ENCODE measurements at regions not wholly inside any gene's neighbourhood (a gene's known extent, or its start where the extent isn't known, plus 50 kb on each side); places are given as distances from the start of the nearest gene placed in this dataset.
A peak's percentile ranks its signal among the peaks of the same experiment; 100 is the strongest.

DNA sequence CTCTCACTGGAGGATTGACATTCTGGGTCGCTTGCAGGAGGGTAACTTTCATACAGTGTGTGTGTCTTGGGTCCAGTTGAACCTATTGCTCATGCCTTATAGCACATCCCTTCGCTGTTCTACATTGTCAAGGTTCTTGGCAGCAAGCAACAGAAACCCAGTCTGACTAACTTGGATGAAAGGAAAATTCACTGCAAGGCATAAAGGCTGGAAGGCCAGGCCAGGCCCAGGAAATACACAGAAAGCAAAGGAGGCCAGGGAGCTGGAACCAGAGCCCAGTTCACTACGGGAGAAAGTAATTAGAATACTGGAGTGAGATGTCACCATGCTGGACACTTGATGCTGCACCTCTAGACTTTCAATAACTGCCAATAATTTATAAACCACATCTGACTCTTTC lies 353.8 kb upstream of the GATB start:
- WGBS, 5 donors, result 58 to 81% (median 75%) methylated on average over 3 of the region's 3 CpGs
- no peaks in the 10 kb centered on the region for H3K36me3 ChIP-seq
- no peak for DNase-seq
- intact Hi-C loops (cut with DNase I; ENCODE audit: low total_unique reads), result no loop called here
- no peak overlapping the region for H3K4me3 ChIP-seq
- no peaks in the 10 kb centered on the region for H3K27me3 ChIP-seq (replicated peaks in 1 of 7)
- peaks cover 13 to 37% (median 24%) of the 10 kb centered on the region in 6 donors for H3K4me1 ChIP-seq
- no peaks in the 10 kb centered on the region for H3K9me3 ChIP-seq
- H3K27ac ChIP-seq, result peak overlapping the region in 4 of 8 donors; percentile 53 to 72 (median 70)
- TF ChIP-seq POLR2AphosphoS5 (IDR thresholded peaks at IDR 0.05) (no peak), POLR2A (IDR thresholded peaks at IDR 0.05) (no peak)
- TF ChIP-seq, protein P1, sequence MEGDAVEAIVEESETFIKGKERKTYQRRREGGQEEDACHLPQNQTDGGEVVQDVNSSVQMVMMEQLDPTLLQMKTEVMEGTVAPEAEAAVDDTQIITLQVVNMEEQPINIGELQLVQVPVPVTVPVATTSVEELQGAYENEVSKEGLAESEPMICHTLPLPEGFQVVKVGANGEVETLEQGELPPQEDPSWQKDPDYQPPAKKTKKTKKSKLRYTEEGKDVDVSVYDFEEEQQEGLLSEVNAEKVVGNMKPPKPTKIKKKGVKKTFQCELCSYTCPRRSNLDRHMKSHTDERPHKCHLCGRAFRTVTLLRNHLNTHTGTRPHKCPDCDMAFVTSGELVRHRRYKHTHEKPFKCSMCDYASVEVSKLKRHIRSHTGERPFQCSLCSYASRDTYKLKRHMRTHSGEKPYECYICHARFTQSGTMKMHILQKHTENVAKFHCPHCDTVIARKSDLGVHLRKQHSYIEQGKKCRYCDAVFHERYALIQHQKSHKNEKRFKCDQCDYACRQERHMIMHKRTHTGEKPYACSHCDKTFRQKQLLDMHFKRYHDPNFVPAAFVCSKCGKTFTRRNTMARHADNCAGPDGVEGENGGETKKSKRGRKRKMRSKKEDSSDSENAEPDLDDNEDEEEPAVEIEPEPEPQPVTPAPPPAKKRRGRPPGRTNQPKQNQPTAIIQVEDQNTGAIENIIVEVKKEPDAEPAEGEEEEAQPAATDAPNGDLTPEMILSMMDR (IDR thresholded peaks at IDR 0.05 in 8 of 11, conservative IDR thresholded peaks at IDR 0.05 in 3 of 11), result no peak

DNA sequence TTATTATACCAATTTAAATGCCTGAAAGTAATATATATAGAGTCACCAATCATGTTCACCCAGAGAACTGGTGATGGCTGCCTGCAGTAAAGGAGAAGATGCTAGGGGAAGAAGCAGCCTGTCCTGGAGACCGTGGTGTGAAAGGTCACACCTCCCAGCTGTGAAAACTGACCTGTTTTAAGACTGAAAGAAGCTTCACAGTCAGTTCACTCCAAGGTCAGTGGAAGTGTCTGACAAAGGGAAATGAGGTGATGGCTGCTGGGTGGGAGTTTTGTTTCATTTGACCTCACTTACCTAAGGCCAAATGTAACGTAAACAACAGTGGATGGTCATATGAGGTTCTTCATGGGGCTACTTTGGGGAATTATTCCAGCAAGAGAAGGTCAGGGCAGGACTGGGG lies 352.1 kb upstream of the GATB start:
- intact Hi-C loops (cut with DNase I; ENCODE audit: low total_unique reads), result no loop called here
- Histone ChIP-seq H3K27ac (no peak overlapping the region), H3K4me3 (no peak overlapping the region), H3K9me3 (no peaks in the 10 kb centered on the region), H3K27me3 (replicated peaks in 1 of 7) (no peaks in the 10 kb centered on the region), H3K4me1 (peaks cover 18 to 49% (median 32%) of the 10 kb centered on the region in 6 donors), H3K36me3 (no peaks in the 10 kb centered on the region)
- no peak for DNase-seq
- 62 to 83% (median 68%) methylated on average over 2 of the region's 2 CpGs for WGBS, 5 donors
- TF ChIP-seq, protein P1 (IDR thresholded peaks at IDR 0.05 in 8 of 11, conservative IDR thresholded peaks at IDR 0.05 in 3 of 11), result no peak
- TF ChIP-seq POLR2AphosphoS5 (IDR thresholded peaks at IDR 0.05), result no peak
- TF ChIP-seq POLR2A (IDR thresholded peaks at IDR 0.05), result no peak

DNA sequence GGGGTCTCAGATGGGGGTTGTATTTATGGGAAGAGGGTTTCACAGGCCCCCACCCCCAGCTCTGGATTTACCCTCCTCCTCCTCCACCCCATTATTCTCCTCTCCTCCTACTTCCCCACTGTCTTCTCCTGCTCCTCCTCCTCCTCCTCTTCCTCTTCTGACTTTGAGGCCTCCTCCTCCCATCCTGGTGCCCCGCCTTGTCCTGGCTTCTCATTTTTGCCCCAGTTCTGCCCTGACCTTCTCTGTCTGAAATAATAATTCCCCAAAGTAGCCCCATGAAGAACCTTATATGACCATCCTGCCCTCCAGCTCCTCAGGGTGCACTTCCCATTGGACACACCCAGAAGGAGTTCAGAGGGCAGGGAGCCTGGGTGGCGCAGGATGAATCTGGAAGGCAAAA lies 351.4 kb upstream of the GATB start:
- Histone ChIP-seq H3K36me3 (no peaks in the 10 kb centered on the region), H3K9me3 (no peaks in the 10 kb centered on the region), H3K27ac (no peak overlapping the region), H3K27me3 (replicated peaks in 1 of 7) (no peaks in the 10 kb centered on the region), H3K4me1 (peaks cover 18 to 51% (median 35%) of the 10 kb centered on the region in 6 donors), H3K4me3 (no peak overlapping the region)
- intact Hi-C loops (cut with DNase I; ENCODE audit: low total_unique reads), result no loop called here
- WGBS, 5 donors, result 66 to 88% (median 85%) methylated on average over 2 of the region's 2 CpGs
- DNase-seq, result no peak
- TF ChIP-seq POLR2A (IDR thresholded peaks at IDR 0.05) (no peak), POLR2AphosphoS5 (IDR thresholded peaks at IDR 0.05) (no peak)
- TF ChIP-seq, protein P1 (IDR thresholded peaks at IDR 0.05 in 8 of 11, conservative IDR thresholded peaks at IDR 0.05 in 3 of 11), result no peak

- Histone ChIP-seq H3K36me3 (no peaks in the 10 kb centered on the region), H3K4me3 (no peak overlapping the region), H3K4me1 (peaks cover 19 to 58% (median 37%) of the 10 kb centered on the region in 6 donors), H3K27me3 (replicated peaks in 1 of 7) (no peaks in the 10 kb centered on the region), H3K9me3 (no peaks in the 10 kb centered on the region), H3K27ac (peak overlapping the region in 1 of 8 donors; percentile 62)
- no peak for TF ChIP-seq POLR2A (IDR thresholded peaks at IDR 0.05)
- TF ChIP-seq, protein P1 (IDR thresholded peaks at IDR 0.05 in 8 of 11, conservative IDR thresholded peaks at IDR 0.05 in 3 of 11), result no peak
- no peak for TF ChIP-seq POLR2AphosphoS5 (IDR thresholded peaks at IDR 0.05)
- 94 to 100% (median 98%) methylated on average over 1 of the region's 1 CpG for WGBS, 5 donors
- intact Hi-C loops (cut with DNase I; ENCODE audit: low total_unique reads), result no loop called here
- DNase-seq, result no peak
Observed at GRCh38 chr4:152110780-152111179, 350.0 kb upstream of the GATB start.
